ENCODE measurements at regions not wholly inside any gene's neighbourhood (a gene's known extent, or its start where the extent isn't known, plus 50 kb on each side); places are given as distances from the start of the nearest gene placed in this dataset.

DNA sequence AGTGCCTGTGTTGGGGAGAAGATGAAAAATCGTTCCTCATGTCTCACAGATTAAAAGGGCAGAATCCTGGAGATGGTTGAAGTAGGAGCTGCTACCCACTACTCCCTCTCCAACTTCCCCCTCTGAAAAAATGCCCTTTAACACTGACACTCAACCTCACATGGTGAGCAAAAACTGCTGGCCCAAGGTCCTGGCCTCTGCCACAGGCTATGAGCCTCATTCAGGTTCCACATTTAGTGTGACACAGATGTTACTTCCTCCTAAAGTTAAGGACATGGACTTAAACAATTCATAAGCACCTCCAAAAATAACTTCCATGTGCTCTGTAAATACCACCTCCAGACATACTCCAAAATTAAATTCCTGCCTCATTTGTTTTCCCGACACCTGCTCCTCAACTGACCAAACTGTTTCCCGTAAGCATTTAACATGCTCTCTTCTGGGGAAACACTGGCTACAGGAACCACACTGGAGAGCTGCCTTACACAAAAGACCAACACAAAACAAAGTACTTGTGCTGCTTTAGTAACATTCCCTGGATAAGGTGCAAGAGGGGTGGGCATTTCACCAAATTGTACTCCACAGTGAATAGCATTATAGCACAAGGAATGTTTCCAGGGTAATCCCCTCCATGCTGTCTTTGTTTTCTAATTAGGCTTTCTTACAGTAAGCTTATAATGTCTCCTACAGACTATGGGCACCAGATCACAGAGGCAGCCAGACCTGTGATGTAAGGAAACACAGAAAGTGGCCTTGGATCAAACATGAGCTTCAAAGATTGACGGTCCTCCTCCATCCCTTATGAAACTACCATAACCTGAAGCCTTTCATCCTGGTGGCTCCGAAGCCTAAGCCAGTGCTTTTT is 57.0 kb downstream of the PHLDA1 start:
- no peak for DNase-seq (ENCODE audit: low read depth)

DNA sequence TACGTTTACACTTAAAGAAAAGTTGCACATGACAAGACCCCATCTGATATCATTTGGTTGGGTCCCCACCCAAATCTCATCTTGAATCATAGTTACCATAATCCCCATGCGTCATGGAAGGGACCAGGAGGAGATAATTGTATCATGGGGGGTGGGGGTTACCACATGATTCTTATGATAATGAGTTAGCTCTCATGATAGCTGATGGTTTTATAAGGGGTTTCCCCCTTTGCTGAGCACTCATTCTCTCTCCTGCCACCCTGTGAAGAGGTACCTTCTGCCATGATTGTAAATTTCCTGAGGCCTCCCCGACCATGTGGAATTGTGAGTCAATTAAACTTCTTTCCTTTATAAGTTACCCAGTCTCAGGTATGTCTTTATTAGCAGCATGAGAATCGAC is 60.3 kb downstream of the PHLDA1 start:
- no peak for DNase-seq (ENCODE audit: low read depth)

DNA sequence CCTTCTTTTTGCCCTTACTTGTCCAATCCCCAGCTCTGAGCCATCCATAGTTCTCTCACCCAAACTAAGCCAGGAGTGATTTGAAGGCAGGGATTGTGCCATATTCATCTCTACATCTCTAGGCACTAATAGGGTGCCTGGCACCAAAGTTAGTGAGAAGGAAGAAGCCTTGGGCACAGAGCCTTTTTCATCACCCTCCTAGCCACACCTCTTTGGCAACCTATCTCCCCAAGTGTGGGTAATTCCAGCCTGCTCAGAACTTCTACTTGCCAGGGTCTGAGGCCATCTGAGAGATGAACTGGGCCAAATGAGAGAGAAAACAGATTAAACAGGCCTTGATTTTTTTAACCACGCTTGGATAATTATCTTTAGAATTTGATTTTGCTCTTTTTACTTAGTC is 61.3 kb downstream of the PHLDA1 start:
- no peak for DNase-seq (ENCODE audit: low read depth)

DNA sequence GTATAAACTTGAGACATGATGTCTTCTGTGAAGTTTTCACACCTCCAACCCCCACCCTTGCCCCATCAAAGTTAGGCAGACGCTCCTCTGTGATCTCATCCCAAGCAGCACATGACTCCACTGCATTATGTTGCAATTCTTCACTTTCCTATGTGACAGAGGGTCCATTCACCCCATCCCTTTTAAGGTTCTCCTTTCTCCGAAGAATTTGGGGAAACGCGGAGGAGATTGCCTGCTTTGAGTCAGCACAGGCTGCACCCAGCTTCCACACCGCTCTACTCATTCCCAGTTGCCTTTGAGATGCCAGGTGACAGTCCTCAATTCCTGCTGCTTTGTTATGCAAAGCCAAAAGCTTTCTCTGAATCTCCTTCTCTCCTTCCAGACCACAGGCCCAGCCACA is 61.8 kb downstream of the PHLDA1 start:
- no peak for DNase-seq (ENCODE audit: low read depth)

DNA sequence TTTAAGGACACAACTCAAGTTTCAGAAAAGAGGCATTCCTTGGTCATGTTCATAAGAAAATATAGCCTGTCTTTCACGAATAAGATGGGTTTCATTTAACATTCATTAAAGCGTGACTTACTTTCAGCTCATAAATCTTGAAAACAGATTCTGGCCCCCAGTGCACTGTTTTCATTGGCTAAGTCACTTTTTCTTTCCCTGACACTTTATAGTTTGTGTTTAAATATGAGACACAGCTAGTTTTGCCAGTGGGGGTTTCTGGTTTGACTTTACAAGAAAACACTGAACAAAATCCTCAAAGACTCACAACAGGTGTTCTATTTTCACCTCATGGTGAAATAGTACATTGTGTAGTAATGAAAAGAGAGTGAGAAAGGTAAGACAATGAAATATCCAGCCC is 65.9 kb downstream of the PHLDA1 start:
- DNase-seq (ENCODE audit: low read depth): no peak

DNA sequence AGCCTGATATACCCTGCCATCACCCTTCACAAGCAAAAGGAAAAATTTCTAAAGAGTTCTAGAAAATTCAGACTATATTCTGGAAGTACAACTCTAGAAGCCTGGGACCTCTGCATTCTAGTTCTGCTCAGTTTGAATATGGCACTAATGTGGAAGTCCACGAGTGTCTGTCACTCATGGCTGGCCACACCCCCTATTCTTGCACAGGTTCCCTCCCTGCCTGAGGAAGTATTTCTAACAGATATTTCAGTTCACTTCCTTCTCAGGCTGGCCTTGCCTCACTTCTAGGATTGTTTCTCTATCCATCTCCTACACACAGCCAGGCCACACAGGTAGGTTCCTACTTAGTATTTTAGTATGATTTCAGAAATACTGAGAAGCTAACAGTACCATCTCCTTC is 67.4 kb downstream of the PHLDA1 start:
- no peak for DNase-seq (ENCODE audit: low read depth)

DNA sequence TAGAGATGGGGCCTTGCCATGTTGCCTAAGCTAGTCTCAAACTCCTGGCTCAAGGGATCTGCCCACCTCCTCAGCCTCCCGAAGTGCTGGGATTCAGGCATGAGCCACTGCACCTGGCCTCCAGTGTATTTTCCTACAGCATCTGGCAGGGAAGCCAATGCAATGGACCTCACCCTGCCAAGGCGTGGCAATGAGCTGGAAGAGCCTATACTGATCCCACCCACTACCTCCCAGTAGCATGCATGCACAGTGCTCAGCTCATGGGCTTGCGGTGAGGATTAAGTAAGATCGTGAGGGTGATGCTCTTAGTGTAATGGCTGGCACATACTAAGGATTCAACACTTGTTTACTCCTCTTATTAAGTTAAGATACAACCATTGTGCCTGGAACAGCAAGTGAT is 69.7 kb downstream of the PHLDA1 start:
- no peak for DNase-seq (ENCODE audit: low read depth)

DNA sequence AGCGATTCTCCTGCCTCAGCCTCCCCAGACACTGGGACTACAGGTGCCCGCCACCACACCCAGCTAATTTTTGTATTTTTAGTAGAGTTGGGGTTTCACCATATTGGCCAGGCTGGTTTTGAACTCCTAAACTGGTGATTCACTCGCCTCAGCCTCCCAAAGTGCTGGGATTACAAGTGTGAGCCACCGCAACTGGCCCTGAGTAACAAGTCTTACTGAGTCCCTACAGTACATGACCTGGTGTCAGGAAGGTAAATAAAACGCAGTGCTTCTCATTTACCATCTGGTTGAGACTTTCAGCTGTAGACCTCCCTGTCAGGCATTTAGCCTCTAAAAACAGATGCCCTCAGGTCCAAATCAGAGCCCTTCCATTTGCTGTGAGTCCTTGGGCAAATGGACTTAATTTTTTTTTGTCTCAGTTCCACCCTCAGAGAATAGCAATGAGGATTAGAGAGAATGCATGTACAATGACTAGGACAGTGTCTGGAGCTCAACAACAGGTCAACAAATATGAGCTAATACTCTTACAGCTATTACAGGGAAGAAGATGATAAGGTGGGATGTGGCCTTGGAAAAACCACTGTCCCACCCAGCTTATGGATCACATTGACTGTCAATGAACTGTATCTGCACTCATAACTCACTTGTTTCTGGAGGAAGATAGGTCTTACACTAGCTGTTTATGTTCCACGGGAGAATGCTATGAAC is 70.5 kb downstream of the PHLDA1 start:
- no peak for DNase-seq (ENCODE audit: low read depth)

DNA sequence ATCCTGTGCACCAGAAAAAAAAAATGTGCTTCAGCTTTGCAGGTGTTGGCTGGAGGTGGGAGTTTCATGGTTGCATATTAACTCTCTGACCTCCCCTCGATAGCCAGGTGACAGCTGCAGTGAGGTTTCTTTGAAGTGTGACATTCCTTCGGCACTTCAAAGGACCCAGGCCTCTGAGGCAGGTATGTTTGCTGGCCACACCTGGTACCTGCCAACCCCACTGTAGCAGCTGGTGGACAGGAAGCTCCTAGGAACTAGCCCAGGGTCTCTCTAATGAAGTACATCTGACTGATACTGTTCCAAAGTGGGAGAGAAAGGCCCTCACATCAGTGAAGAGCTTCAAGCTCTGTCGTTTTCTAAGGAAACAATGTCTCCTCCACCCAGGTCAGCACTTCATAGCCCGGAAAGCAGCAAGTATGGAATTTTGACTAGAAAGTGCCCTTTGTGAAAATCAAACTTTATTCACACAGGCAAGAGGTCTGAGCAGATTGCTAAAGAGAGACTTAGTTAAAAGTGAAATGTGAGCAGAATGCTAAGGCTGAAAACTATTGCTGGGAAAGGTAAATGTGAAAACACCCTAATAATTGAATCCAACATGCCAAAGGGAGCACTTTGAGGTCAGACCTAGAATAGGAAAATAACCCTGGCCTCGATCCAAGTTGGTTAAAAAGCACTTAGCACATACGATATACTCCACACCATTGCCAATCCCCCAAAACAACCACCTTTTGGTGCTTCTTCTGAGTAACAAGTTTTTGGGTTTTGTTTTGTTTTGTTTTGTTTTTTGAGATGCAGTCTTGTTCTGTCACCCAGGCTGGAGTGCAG is 71.3 kb downstream of the PHLDA1 start:
- DNase-seq (ENCODE audit: low read depth): no peak

DNA sequence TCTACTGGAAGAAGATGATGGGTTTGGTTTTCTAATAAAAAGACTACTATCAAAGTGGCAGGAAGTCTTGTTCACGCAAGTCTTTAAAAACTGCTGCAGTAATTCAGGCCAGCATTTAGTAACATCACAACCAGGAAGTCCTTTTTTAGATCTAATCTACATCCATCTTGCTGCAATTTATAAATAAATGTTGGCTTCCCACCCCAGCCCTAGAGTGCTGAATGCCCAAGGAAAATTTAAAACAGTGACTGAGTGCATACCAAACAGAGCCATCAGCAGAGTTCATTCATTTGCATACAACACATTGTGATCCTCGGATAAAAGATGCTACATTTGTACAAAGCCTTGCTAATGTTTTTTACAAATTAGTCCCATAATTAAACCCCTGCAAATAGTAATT is 72.1 kb downstream of the PHLDA1 start:
- DNase-seq (ENCODE audit: low read depth): no peak

DNA sequence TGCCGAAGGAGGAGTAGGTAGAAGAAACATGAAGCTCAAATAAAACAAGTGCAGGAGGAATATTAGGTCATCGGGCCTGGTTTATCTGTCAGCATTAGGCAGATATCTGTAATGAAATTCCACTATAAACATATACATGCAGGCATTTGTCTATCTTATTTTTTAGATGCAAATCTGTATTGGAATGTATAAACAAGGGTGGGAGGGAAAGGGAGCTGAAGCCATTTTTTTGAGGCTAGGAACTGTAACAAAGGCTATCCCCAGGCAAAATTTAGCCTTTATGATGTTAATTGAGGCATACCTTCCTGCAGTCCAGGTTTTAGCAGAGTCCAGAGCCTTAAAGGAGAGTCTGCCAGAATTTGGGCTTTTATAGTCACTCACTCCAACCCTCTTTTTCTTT is 72.5 kb downstream of the PHLDA1 start:
- no peak for DNase-seq (ENCODE audit: low read depth)

DNA sequence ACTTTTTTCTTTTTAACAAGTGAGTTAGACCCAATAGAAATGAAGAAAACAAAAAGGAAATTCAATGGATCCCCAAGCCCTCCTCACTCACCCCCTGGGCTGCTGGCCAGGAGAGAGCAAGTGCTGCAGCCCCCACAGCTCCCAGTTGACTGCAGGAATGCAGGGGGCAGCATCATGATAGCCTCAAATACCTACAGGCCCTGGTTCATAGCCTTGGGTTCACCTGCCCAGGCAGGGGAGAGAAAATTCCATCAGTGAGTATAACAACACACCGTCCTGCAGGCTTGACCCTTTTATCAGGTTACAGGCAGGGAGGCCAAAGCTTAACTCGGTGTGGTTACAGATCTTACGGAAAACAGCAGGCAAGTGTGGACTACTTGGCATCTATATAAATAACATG is 76.3 kb downstream of the PHLDA1 start:
- no peak for DNase-seq (ENCODE audit: low read depth)

DNA sequence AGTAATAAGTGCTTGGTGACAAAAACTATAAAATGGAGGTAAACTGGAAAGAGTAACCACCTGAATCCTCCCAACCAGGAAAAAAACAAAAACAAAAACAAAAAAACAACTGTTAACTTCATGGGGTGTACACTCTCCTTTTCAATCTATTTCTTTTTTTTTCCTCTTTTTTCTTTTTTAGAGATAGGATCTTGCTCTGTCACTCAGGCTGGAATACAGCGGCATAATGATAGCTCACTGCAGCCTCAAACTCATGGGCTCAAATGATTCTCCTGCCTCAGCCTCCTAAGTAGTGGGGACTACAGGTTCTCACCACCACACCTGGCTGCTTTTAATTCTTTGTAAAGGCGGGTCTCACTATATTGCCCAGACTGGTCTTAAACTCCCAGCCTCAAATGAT is 76.8 kb downstream of the PHLDA1 start:
- no peak for DNase-seq (ENCODE audit: low read depth)

DNA sequence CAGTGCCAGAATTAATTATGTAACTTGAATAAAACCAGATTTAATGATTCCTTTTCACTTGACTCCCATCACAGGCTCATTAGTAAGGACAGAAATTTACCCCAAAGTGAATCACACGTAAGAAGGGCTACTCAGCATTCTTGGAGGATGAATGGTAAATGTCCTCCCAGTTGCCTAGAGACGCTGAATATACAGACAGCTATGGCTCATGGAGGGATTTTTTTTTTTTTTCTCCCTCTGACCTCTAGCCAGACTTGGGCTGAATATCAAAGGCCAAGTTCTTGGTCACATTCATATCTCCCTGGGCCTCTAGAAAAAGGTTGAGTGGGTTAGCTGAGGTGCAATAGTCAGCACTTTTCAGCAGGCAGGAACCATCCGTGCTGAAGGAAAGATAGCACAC is 77.5 kb downstream of the PHLDA1 start:
- DNase-seq (ENCODE audit: low read depth): peak; percentile 92

DNA sequence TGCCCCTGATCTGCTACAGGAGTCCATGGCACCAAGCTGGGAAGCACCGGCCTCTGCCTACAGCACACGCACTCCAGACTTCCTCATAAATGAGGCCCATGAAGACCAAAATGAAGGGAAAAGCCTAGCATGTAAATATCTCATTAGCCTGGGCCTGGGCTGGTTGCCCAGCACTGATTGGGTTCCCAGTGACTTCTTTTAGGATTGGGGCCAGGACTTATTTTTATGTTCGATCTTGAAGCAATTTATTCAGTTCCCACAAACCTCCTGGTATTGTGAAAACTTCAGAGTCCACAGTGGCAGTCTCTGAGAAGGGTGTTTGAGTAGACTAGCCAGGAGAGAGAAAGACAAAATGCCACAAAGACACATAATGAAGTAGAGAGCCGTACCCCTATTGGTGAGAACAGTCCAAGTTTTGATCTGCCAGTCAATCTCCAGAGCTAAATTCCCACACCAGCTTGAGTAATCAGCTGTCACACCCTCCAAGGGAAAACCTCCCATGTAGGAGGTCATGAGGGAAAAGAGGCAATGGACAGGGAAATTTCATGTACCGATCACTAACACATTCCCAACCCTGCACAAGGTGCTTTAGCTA is 78.2 kb downstream of the PHLDA1 start:
- no peak for DNase-seq (ENCODE audit: low read depth)

DNA sequence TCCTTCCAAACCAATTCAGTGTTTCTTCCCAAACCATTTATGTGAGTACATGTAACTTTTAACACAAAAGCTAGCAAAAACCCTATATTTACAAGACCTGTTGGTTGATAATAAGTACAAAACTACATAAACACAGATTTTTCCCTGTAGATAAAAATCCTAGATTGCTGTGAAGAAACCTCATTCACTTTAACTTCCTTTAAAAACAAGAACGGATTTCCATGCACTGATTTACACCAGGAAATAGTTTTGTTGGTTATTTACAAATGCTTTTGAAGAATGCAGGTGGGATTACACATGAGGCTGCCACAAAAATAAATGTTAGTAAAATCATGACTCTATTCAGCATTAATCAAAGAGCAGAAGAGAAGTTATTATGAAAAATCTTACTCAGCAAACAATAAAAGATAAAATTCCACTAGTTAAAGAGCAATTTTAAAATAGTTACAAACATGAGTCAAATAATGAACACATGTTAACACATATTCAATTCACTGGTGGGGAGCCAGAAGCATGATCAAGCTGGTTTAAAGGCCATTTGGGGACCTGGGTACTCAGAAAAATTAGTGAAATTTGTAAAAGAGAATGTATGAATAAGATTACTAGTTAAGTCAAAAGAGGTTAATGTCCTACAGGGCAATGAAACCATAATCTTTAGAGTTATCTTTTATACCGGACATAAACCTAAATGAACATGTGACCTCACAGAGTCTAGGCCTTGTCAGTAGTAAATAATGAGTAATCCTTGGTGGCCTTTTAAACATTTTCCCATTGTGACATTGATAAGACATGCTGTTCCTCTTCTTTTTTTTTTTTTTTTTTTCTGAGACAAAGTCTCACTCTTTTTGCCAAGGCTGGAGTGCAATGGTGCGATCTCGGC is 79.9 kb downstream of the PHLDA1 start:
- no peak for DNase-seq (ENCODE audit: low read depth)

DNA sequence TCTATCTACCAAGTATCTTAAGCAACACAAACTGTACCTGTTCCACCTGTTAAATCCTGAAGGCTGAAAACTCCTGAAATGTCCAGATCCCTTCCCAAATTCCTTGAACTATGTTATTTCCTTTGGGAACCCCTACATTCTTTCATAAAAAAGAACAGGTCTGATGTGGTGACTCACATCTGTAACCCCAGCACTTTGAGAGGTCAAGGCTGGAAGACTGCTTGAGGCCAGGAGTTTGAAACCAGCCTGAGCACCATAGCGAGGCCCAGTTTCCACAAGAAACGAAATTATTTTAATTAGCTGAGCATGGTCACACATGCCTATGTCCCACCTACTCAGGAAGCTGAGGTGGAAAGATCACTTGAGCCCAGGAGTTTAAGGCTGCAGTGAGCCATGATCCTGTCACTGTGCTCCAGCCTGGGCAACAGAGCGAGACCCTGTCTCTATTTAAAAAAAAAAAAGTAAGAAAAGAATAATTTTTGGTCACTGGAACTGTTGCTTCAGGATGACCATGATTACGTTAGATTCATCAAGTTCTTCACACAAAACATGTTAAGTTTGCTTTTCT is 84.3 kb downstream of the PHLDA1 start:
- DNase-seq (ENCODE audit: low read depth): no peak

DNA sequence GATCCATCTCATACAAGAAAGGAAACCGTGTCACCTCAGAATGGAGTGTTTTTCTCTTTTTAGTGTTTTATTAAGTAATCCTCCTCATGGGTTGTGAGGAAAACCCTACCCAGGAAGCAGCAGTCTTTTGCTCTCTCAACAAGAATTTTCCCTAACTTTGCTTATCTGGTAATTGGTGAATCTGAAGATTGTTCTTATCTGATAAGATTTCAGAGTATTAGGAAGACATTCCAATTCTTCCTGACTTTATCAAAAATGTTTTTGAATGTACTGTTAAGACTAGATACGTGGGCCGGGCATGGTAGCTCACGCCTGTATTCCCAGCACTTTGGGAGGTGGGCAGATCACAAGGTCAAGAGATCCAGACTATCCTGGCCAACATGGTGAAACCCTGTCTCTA is 86.0 kb downstream of the PHLDA1 start:
- no peak for DNase-seq (ENCODE audit: low read depth)

DNA sequence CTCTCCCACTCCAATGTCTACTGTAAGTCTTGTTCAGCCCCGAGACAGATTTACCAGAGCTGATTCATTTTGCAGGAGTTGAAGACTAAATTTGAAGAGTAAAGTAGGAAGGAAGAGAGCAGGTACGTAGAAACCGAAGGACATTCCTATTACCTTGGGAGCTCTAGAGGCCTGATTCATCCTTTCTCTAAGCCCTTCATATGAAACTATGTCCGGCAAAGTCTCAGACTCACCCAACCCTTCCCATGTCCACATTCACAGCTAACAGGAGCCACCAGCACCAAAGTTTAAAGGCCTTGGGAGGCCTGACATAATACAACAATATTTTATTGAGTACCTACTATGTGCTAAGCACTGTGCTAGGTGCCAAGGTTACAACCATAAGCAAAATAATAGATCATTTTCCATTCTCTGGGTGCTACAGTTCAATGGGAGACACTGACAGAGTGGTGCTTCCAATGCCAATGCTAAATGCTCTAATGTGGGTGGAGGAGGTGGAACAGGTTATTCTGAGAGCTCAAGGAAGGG is 86.6 kb downstream of the PHLDA1 start:
- no peak for DNase-seq (ENCODE audit: low read depth)

DNA sequence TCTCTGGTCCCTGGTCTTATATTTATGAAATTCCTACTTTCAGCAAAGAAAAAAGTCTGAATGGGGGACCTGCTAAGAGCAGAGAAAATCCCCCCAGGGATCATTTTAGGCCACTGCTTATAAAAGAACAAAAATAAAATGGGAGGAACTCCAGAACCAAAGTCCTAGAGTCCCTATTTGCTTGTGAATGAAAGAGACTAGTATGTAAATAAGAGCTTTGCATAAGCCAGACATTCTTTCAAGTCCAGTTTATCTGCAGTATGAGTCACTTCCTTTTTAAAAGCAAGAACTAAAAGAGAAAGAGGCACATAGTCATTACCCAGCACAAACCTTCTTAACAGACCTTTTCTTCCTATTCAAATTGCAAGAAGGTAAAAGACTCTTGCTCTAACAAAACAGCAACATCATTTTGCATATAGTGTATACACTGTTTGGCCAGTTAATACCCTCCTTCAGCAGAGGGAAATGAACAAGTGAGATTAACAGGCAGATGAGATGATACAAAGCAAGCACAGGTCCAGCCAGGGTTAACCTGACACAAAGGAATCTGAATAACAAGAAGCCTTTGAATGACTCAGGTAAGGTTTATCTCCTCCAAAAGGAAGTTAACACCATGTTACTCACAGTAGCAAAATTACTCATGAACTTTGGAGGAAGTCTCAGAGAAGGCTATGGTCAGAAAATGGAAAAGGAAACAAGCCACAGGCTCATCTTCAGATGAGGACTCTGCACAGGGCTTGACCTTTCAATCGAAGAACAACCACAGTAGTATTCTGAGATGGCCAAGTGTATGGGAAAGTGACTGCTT is 87.3 kb downstream of the PHLDA1 start:
- DNase-seq (ENCODE audit: low read depth): peak; percentile 90

All from HS-5 (cell line).